Kidney (tissue), 13 donors: ENCODE measurements at regions not wholly inside any gene's neighbourhood (a gene's known extent, or its start where the extent isn't known, plus 50 kb on each side); places are given as distances from the start of the nearest gene placed in this dataset.

Experiments used
- DNase-seq, 5 donors: peaks; one replicate each; pipeline ENCODE4 v3.0.0-alpha.2; 2013 to 2020
- FAIRE-seq: peaks from 2 replicates; lab custom pipeline; 2012; peaks lifted over from hg19 to GRCh38; lab: Jason Lieb, UNC
- H3K27ac ChIP-seq, 2 donors: one replicate each; pipeline ENCODE4 v1.7.0; 2013; ENCODE audit warnings: low read depth in 2 of 2, low read length in 2 of 2, inconsistent platforms in 1 of 2
- H3K27me3 ChIP-seq: one replicate; pipeline ENCODE4 v1.7.1; 2013; ENCODE audit warnings: low read length, inconsistent platforms; ENCODE audit not compliant: control insufficient read depth, insufficient read depth
- H3K36me3 ChIP-seq, 3 donors: one replicate each; pipeline versions ENCODE4 v1.7.0 to v1.7.1; 2013; ENCODE audit warnings: low read length in 3 of 3, control low read depth in 1 of 3, inconsistent platforms in 1 of 3; ENCODE audit not compliant: insufficient read depth in 3 of 3, control insufficient read depth in 2 of 3
- H3K4me1 ChIP-seq, 3 donors: one replicate each; pipeline versions ENCODE4 v1.7.0 to v1.7.1; 2013; ENCODE audit warnings: low read length in 3 of 3, inconsistent platforms in 1 of 3, low read depth in 1 of 3; ENCODE audit not compliant: control insufficient read depth in 2 of 3, insufficient read depth in 2 of 3
- H3K4me3 ChIP-seq, 3 donors: one replicate each; pipeline versions ENCODE4 v1.7.0 to v1.8.1; 2013; ENCODE audit warnings: low read length in 3 of 3, control low read depth in 1 of 3, inconsistent platforms in 1 of 3
- H3K9ac ChIP-seq, 3 donors: one replicate each; pipeline versions ENCODE4 v1.7.0 to v1.7.1; 2013; ENCODE audit warnings: low read length in 3 of 3, control low read depth in 1 of 3, inconsistent platforms in 1 of 3
- H3K9me3 ChIP-seq, 3 donors: one replicate each; pipeline versions ENCODE4 v1.7.0 to v1.7.1; 2013; ENCODE audit warnings: low read length in 3 of 3, control low read depth in 1 of 3, inconsistent platforms in 1 of 3; ENCODE audit not compliant: control insufficient read depth in 2 of 3, insufficient read depth in 1 of 3
- intact Hi-C: fragments of 100-400 bp; cut with DNase I; formaldehyde crosslinking; loops from one replicate; pipeline ENCODE4 v1.11.1; 2022
- TF ChIP-seq, protein P1 (sequence below): IDR thresholded peaks from 3 replicates; pipeline ENCODE4 v1.5.1; 2012; ENCODE audit warnings: mild to moderate bottlenecking, moderate library complexity, borderline replicate concordance; ENCODE audit not compliant: insufficient read depth; ENCODE audit errors: extremely low read depth
- donor health status: control.
- donor health status: control.
- donor health status: control.
- donor health status: control.
- donor health status: control.
- donor health status: DM: yes; HTN: yes; CAD: no.
- donor health status: Normal renal cell carcinoma (clear cell type).

DNA sequence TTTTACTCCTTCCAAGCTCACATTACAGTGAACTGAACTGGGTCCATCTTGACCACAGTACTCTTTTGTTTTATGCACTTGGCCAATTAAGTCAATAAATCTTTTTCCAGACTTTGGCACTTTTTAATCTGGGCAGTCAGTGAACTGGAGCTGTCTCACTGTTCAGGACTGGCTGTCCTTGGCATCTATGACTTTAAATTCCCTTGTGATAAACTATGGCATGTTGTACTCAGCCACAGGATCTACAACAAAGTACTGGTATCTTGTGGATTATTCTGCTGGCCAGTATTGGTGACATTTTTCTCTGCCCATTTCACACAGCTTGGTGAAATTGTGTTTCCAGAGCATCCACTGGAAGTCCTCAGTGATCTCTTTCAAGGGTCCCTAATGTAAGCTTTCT is 1144.8 kb upstream of the SEMA6A start:
- H3K27me3 ChIP-seq, result no peaks in the 10 kb centered on the region
- no peaks in the 10 kb centered on the region for H3K4me1 ChIP-seq
- DNase-seq (no peak), FAIRE-seq (no peak)
- TF ChIP-seq, protein P1, sequence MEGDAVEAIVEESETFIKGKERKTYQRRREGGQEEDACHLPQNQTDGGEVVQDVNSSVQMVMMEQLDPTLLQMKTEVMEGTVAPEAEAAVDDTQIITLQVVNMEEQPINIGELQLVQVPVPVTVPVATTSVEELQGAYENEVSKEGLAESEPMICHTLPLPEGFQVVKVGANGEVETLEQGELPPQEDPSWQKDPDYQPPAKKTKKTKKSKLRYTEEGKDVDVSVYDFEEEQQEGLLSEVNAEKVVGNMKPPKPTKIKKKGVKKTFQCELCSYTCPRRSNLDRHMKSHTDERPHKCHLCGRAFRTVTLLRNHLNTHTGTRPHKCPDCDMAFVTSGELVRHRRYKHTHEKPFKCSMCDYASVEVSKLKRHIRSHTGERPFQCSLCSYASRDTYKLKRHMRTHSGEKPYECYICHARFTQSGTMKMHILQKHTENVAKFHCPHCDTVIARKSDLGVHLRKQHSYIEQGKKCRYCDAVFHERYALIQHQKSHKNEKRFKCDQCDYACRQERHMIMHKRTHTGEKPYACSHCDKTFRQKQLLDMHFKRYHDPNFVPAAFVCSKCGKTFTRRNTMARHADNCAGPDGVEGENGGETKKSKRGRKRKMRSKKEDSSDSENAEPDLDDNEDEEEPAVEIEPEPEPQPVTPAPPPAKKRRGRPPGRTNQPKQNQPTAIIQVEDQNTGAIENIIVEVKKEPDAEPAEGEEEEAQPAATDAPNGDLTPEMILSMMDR, result no peak
- intact Hi-C loops, result no loop called here
- no peak overlapping the region for H3K27ac ChIP-seq
- H3K36me3 ChIP-seq, result no peaks in the 10 kb centered on the region
- peaks cover 0 to 2% (median 0%) of the 10 kb centered on the region in 3 donors for H3K9me3 ChIP-seq
- no peak overlapping the region for H3K4me3 ChIP-seq
- H3K9ac ChIP-seq, result no peak overlapping the region

DNA sequence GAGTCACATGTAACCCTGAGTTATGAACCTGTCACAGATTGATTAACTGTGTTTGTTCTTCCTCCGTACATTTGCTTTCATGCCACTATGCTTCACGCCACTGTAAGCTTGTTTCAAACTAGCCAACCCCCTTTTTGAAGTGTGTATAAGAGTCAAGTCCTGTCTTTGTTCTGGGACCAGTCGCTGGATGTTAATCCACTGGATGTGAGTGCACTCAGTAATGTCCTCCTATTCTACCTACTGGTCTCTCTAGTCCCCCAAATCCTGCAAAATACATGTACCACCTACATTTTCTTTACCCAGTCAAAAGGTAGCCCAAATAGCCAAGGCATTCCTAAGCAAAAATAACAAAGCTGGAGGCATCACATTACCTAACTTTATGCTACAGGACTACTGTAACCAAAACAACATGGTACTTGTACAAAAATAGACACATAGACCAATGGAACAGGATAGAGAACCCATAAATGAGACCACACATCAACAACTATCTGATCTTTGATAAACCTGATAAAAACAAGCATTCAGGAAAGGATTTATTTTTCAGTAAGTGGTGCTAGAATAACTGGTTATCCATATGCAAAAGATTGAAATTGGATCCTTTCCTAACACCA is 1139.1 kb upstream of the SEMA6A start:
- intact Hi-C loops, result no loop called here
- no peak for DNase-seq
- Histone ChIP-seq H3K9me3 (peaks cover 0 to 15% (median 15%) of the 10 kb centered on the region in 3 donors), H3K9ac (no peak overlapping the region), H3K4me1 (no peaks in the 10 kb centered on the region), H3K27ac (no peak overlapping the region), H3K36me3 (no peaks in the 10 kb centered on the region), H3K27me3 (no peaks in the 10 kb centered on the region), H3K4me3 (no peak overlapping the region)
- no peak for FAIRE-seq
- TF ChIP-seq, protein P1, result no peak

DNA sequence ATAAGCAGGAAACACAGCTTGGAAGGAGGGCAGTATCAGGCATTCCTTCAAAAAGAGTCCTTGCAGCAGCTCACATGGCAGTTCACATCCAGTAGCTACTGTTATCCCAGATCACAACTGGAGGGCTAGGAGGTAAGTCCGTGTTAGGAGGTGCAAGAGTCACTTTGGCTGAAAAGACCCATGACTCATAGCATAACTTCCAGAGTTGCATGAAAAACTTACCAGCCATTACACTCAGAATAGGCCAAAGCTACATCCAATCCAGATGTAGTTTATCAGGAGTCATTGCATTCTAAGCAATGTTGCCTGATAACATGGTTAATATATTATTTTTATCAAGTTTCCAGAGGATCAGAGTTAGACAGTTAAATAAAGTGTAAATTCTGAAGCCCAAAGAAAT is 1126.4 kb upstream of the SEMA6A start:
- TF ChIP-seq, protein P1, result no peak
- intact Hi-C loops, result no loop called here

DNA sequence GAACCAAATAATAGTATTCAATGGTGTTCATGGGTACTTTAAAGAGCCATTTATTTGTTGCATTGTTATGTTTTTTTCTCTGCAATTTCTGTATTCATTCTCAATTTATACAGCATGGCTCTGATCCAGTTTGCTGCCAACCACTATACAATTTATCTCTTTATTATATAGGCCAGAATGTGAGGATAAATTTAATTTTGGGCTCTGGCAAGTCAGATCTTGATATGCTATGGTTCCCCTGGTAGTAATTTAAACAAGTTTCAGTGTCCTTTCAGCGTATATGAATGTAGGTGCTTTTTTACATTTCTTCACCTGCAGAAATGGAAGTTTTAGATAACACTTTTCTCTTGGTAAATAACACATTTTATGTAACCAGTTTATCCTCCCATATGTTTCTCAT is 1118.0 kb upstream of the SEMA6A start:
- Histone ChIP-seq H3K4me3 (no peak overlapping the region), H3K9me3 (no peaks in the 10 kb centered on the region), H3K27me3 (no peaks in the 10 kb centered on the region), H3K9ac (no peak overlapping the region), H3K4me1 (no peaks in the 10 kb centered on the region), H3K36me3 (no peaks in the 10 kb centered on the region), H3K27ac (no peak overlapping the region)
- DNase-seq, result no peak
- TF ChIP-seq, protein P1, result no peak
- no peak for FAIRE-seq
- intact Hi-C loops, result no loop called here

More for the DNA sequence above, 1126.4 kb upstream of the SEMA6A start:
- DNase-seq, result peak in 1 of 5 donors; percentile 23
- H3K27ac ChIP-seq, result no peak overlapping the region
- FAIRE-seq, result no peak
- no peaks in the 10 kb centered on the region for H3K27me3 ChIP-seq
- H3K9me3 ChIP-seq, result no peaks in the 10 kb centered on the region
- no peaks in the 10 kb centered on the region for H3K36me3 ChIP-seq
- no peak overlapping the region for H3K4me3 ChIP-seq
- H3K4me1 ChIP-seq, result no peaks in the 10 kb centered on the region
- H3K9ac ChIP-seq, result no peak overlapping the region
